RKO (cell line): ENCODE measurements at regions not wholly inside any gene's neighbourhood (a gene's known extent, or its start where the extent isn't known, plus 50 kb on each side); places are given as distances from the start of the nearest gene placed in this dataset.

ENCODE experiments used
- DNase-seq: peaks from one replicate; pipeline ENCODE4 v3.0.0-alpha.2; 2016; ENCODE audit warnings: low spot score

GRCh38 chr11:113634940-113635575, 71.0 kb downstream of the TMPRSS5 start:
- no peak for DNase-seq

DNA sequence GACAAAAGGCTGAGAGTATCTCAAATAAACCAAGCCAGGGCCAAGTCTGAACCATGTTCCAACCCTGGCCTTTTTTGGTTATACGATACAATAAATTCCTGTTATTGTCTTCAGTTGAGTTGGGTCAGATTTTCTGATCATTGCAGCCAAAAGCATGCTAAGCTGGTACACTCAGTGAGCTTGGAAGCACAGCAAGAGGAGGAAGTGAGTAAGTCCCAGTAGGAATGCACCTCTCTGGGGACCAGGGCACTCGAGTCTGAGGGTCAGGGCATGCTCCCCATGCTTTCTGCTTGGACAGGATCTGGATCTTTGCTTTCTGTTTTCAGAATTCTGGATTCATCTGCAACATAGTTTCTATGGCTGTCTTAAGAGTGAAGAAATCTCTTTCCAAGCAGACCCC, 73.1 kb downstream of the TMPRSS5 start:
- DNase-seq = no peak

DNA sequence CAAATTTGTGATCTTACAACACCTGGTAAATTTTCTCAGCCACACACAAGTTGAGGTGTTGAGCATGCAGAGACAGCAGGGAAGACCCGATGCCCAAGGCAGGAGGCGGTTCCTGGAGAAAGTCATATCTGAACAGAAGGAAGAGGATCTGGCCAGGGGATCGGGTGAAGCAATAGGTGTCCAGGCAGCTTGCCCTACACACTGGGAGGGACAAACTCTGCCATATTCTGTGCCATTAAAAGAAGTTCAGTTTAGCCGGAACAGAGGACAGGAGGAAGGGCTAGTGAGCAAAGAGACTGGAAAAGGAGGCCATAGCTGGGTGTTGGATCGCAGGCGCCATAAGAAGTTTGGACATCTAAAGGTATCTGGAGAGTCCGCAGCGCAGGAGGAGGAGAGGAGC, 76.5 kb downstream of the TMPRSS5 start:
- no peak for DNase-seq

- DNase-seq = no peak
Measured at GRCh38 chr11:113628912-113629311, 77.2 kb downstream of the TMPRSS5 start.

- DNase-seq = no peak
Measured at GRCh38 chr11:113627946-113628345, 78.2 kb downstream of the TMPRSS5 start.

DNA sequence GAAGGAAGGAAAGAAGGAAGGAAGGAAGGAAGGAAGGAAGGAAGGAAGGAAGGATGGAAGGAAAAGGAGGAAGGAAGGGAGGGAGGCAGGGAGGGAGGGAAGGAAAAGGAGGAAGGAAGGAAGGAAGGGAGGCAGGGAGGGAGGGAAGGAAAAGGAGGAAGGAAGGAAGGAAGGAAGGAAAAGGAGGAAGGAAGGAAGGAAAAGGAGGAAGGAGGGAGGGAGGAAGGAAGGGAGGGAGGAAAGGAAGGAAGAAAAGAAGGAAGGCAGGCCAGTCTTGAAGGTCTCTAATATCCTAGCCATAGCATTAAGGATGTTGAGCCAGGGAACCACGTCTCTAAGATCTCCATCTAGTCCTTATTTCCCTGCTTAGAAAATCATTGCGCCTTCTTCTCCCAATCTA, 78.8 kb downstream of the TMPRSS5 start:
- DNase-seq = no peak

GRCh38 chr11:113626736-113627135, 79.4 kb downstream of the TMPRSS5 start:
- no peak for DNase-seq

- DNase-seq = no peak
Measured at GRCh38 chr11:113623114-113623513, 83.0 kb downstream of the TMPRSS5 start.

GRCh38 chr11:113618360-113618759, 87.7 kb downstream of the TMPRSS5 start:
- DNase-seq = peak; percentile 12

DNA sequence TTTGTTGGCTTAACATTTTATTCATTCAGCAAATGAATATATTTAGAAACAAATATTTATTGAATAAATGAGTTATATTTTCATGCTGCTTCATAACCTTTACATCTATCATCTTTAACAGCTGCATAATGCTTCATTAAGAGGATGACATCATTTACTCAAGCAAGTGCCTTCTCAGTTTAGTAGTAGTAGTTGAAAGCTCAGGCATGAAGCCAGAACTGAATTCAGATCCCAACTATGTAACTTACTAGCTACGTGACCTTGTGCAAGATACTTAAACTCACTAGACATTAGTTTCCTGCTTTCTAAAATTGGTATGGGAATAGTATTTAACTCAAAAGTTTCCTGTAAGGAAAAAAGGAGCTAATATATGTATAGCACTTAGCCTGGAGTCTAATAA, 90.3 kb downstream of the TMPRSS5 start:
- no peak for DNase-seq

- no peak for DNase-seq
Measured at GRCh38 chr11:113615098-113615497, 91.0 kb downstream of the TMPRSS5 start.

DNA sequence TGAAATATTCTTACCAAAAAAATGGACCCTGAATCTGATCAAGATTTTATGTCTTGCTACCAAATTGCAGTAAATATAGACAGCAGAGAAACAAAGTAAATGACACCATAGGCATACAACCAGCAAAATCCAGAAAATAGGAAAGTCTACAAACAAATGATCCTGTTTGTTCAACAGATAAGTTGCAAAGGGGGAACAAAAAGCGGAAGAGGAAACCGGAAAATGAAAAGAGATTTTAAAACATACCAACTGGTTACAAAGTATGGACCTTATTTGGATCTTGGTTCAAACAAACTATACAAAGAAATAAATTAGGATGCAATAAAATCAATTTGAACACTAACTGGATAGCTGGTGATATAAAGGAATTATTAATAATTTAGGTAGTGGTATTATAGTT, 92.0 kb downstream of the TMPRSS5 start:
- no peak for DNase-seq

DNA sequence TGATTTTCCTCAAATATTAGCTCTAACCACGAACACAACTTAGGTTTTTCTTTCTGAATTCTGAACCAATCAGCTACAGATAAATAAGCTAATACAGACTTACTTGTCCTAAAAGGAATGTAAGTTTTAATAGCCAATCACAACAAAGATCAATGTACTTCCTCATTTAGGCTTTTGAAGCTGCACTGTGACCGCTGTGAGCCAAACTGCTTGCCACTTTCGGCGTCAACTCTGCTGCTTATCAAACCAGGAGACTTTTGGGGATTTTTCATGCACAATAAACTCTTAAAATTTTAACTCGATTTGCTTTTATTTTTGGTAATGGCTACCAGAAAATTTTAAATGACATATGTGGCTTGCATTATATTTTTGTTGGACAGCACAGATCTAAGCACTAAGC, 92.5 kb downstream of the TMPRSS5 start:
- no peak for DNase-seq

DNA sequence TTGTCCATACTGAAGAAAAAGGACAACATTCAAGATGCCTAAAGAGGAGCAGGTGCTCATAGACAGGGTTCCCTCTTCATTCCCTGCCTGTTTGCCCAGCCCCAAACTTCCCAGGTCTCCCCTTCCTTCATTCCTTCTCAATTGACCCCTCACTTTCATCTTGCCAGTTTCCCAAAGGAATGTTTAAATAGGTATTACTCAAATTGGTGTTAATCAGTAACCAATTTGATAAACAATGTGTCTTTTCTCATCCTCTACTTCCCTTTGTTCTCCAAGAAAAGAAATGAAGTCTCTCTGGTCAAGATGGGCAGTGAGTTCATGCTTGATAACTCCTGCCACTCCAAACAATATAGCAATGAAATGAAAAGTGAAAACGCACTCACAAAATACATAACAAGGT, 101.9 kb downstream of the TMPRSS5 start:
- no peak for DNase-seq

GRCh38 chr11:113603277-113604059, 102.6 kb downstream of the TMPRSS5 start:
- DNase-seq = no peak

GRCh38 chr11:113602483-113602882, 103.6 kb downstream of the TMPRSS5 start:
- no peak for DNase-seq

GRCh38 chr11:113596658-113597057, 109.5 kb downstream of the TMPRSS5 start:
- DNase-seq = no peak

DNA sequence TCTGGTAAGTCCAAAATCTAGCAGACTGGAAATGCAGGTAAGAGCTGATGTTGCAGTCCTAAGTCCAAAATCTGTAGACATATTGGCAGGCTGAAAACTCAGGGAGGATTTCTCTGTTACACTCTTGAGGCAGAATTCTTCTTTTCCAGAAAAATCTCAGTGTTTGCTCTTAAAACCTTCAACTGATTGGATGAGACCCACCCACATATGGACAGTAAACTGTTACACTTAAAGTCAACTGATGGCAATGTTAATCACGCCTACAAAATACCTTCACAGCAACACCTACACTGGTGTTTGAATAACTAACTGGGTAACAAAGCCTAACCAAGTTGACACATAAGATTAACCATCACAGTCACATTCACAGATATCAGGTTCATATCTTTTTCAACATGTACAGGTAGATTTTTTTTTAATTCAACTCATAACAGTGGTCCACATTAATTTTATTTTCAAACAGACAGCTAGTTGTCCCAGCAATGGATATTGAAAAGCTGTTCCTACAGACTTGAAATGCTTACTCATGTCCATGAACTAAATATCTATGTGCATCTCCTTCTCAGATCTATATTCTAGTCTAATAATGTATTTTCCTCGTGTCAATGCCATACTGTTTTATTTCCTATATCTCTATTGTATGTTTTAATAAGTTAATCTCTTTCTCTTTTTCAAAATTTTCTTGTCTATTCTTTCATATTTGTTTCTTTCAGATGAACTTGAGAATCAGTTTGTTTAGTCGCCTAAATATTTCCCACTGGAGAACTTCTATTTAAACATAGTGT, 110.1 kb downstream of the TMPRSS5 start:
- DNase-seq = no peak

GRCh38 chr11:113593698-113594308, 112.3 kb downstream of the TMPRSS5 start:
- peak; percentile 10 for DNase-seq

DNA sequence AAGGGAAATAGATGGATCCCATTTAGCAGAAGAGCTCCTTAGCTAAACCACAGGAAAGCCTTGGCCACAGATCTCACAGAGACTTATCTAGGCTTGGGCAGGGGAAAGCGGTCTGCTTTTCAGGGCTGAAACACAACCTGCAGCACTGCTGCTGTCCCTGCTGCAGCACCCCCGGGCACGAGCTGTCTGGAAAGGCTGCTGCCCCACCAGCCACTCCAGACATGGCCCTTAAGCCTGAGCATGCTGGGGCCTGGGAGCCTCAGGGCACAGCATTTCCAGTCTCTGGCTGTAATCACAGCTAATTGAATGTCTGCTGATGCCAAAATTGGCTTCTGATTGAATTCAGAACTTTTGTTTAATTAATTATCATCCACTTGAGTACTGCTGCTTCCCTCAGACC, 115.0 kb downstream of the TMPRSS5 start:
- no peak for DNase-seq

DNA sequence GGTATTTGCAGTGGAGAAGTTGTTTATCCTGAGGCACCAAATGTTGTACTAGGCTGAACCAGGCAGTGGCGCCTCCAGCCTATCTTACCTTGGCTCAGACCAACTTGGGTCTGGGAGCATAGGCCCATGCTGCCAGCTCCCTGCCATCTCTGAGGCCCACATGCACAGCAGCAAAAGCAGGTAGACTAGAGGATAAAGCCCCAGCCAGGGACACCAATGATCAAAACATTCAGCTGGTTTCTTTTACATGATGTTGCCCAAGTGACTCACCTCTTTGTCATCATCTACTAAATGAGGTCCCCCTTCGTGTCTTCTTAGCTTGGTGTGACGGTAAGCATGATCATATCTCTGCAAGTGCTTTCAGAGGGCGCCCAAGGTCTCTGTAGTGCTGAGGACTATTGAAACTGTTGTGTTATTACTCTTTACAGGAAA, 112.1 kb upstream of the DRD2 start:
- DNase-seq = peak; percentile 48

- no peak for DNase-seq
Measured at GRCh38 chr11:113584371-113584770, 109.2 kb upstream of the DRD2 start.

DNA sequence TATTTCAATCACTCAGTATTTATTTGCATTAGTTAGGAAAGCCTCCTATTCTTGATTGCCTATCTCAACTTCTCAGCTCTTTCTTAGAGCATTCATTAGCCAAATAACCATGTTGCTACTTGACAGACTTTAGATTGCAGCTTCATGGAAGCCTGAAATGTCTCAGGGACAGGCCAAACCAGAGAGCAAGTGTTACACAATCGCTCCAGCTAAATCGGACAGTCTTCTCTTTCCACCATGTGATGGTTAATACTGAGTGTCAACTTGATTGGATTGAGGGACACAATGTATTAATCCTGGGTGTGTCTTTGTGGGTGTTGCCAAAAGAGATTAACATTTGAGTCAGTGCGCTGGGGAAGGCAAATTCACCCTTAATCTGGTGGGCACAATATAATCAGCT, 106.5 kb upstream of the DRD2 start:
- no peak for DNase-seq
